GM12874 (cell line): ENCODE measurements at regions not wholly inside any gene's neighbourhood (a gene's known extent, or its start where the extent isn't known, plus 50 kb on each side); places are given as distances from the start of the nearest gene placed in this dataset.

Source experiments
- TF ChIP-seq, protein P1 (sequence below): IDR thresholded peaks from 2 replicates; pipeline ENCODE4 v1.5.1; 2011; ENCODE audit warnings: low read depth, mild to moderate bottlenecking, control low read depth, low read length, moderate library complexity; ENCODE audit not compliant: insufficient read depth

DNA sequence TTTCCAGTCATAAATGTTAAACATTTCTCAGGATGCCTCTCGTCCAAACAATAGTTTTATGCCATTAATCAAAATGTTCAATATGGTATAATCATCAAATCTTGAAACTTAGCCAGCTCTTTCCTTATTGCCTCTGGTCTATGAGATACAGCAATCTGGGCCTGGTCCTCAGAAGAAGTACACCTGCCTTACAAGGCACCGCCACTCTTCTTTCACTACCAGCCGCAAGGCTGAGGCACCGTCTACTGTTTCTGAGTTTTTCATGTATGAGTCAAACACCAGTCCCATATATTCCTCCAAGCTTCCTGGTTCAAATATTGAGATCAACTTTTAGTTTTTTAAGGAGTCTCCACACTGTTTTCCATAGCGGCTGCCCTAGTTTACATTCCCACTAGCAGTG, 600.6 kb upstream of the FAT3 start:
- TF ChIP-seq, protein P1, sequence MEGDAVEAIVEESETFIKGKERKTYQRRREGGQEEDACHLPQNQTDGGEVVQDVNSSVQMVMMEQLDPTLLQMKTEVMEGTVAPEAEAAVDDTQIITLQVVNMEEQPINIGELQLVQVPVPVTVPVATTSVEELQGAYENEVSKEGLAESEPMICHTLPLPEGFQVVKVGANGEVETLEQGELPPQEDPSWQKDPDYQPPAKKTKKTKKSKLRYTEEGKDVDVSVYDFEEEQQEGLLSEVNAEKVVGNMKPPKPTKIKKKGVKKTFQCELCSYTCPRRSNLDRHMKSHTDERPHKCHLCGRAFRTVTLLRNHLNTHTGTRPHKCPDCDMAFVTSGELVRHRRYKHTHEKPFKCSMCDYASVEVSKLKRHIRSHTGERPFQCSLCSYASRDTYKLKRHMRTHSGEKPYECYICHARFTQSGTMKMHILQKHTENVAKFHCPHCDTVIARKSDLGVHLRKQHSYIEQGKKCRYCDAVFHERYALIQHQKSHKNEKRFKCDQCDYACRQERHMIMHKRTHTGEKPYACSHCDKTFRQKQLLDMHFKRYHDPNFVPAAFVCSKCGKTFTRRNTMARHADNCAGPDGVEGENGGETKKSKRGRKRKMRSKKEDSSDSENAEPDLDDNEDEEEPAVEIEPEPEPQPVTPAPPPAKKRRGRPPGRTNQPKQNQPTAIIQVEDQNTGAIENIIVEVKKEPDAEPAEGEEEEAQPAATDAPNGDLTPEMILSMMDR: no peak

DNA sequence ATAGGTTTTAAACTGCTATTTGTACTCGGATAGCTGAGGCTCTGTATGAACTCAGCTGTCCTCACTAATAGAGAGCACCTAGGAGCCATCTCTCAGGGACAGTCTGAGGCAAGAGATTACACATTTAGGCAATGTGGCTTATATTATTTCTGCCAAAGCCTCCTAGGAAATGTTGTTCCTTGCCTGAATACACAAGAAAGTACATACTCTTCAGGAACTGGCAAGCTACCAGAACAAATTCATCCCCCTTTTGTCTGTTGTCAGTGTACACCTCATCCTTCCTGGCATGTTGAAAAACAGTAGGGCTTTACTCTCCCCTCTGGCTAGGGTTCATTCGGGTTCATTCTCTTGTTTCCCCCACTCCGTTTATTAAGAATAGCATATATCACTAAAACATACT, 615.9 kb upstream of the FAT3 start:
- TF ChIP-seq, protein P1: no peak

DNA sequence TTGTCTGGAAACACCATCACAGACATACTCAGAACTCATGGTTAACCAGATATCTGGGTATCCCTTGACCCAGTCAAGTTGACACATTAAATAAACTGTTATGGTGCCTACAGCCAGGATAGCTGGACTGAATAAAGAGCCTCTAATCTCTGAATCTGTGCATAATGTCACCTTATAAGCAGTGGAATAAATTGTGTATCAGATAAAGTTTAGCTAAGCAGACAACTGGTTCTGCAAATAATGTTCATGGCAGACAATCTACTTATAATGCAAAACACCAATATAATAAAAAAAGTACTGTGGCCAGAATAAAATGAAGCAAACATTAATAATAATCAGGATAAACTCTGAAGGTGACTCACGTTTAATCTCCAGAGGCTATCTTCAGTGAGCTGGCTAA, 628.5 kb upstream of the FAT3 start:
- TF ChIP-seq, protein P1: no peak

DNA sequence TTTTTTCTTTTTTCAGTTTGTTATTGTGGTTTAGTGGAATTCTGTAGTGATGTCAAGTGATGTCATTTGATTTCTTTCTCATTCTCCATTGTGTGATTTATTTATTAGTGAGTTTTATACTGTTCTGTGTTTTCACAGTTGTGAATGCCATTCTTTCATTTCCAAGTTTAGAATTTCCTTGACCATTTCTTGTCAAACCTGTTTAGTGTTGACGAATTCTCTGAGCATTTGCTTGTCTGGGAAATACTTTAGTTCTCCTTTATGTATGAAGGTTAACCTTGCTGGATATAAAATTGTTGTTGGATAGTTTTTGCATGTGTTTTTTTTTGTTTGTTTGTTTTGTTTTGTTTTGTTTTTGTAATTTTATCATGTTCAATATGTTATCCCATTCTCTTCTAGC, 633.6 kb upstream of the FAT3 start:
- TF ChIP-seq, protein P1: no peak

DNA sequence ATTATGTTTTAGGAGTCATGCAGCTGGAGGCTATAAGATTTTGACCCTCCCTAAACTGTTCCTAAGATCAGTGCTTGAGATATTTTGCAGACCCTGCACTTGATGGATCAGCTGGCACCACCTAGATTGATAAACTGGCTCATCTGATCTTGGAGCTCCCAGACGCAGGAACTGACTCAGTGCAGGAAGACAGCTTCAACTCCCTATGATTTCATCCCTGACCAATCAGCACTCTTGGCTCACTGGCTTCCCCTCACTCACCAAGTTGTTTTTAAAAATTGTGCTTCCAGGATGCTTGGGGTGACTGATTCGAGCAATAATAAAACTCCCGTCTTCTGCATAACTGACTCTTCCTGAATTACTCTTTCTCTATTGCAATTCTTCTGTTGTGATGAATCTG, 637.5 kb upstream of the FAT3 start:
- TF ChIP-seq, protein P1: no peak

DNA sequence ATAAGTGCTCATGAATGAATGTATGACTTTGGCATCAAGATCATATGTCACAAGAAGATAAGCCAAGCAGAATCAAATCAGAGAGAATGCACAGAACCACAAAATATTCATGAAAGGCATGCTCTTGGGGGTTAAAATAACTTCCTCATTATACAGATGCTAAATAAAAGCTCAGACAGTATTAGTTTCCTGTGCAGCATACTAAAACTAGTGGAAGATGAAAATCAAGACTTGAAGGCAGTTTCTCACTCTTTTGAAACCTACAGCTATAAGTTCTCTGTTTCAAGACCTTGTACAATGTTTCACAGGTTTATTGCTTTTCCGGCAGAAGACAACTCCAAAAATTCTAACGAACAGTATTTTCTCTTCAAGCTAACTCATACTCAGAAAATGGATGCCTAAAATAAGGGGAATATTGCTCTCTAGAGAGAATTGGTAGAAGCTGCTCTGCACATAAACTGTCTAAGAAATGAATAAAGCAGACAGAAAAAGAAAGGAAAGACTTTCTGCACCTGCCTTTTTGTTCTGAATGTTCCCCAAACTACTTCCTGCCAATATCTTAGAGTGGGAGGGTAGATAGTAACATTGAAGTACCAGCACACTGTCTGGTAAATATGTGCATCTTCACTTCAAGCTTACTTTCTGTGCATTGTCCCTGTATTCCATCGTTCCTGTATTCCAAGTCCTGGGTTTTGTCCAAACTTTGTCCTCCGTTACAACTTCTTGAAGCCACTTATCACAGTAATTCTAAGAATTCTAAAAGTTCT, 639.4 kb upstream of the FAT3 start:
- TF ChIP-seq, protein P1: no peak

DNA sequence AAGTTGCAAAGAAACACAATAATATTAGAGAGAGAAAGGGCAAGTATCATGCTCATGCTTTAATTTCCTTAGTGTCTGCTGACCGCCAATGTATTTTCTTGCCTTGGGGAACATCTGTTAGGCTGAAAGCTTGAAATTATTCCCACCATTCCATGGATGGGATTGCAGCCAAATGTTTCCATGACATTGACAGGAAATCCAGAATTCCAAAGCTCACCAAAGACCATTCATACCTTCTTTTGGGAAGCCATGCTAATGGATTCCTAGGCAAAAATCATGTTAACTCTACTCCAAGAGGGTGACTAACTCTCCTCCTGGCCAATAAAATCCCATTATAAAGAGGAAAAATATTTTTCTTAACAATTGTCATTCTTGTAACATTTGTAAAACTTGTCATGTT, 661.4 kb upstream of the FAT3 start:
- TF ChIP-seq, protein P1: no peak
